GM10266 (cell line): ENCODE measurements at regions not wholly inside any gene's neighbourhood (a gene's known extent, or its start where the extent isn't known, plus 50 kb on each side); places are given as distances from the start of the nearest gene placed in this dataset.

Experiments
- DNase-seq: peaks from one replicate; pipeline ENCODE4 v3.0.0; 2012; ENCODE audit errors: extremely low spot score
- TF ChIP-seq, protein P1 (sequence below): IDR thresholded peaks from 2 replicates; pipeline ENCODE4 v1.5.1; 2012; ENCODE audit warnings: mild to moderate bottlenecking, low read depth; ENCODE audit not compliant: control insufficient read depth, insufficient read depth; ENCODE audit errors: missing control alignments

DNA sequence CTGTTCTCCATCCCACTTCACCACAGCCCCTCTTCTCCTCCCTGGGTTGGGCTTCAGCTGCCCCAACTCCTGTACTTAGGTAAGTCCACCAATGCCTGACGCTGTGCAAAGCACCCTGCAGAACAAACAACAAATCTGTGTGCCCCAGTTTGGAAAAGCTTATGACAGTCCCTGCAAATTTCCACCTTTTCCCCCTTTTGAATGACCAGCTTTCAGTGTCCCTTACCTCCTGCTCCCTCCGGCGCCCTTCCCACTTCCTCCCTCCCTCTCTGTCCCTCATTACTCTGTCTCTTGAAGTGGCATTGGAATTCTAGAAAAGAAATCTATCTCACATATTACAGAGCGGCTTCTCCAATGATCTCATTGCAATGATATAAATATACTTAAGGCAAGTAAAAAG lies 352.9 kb upstream of the B3GAT1 start:
- TF ChIP-seq, protein P1, sequence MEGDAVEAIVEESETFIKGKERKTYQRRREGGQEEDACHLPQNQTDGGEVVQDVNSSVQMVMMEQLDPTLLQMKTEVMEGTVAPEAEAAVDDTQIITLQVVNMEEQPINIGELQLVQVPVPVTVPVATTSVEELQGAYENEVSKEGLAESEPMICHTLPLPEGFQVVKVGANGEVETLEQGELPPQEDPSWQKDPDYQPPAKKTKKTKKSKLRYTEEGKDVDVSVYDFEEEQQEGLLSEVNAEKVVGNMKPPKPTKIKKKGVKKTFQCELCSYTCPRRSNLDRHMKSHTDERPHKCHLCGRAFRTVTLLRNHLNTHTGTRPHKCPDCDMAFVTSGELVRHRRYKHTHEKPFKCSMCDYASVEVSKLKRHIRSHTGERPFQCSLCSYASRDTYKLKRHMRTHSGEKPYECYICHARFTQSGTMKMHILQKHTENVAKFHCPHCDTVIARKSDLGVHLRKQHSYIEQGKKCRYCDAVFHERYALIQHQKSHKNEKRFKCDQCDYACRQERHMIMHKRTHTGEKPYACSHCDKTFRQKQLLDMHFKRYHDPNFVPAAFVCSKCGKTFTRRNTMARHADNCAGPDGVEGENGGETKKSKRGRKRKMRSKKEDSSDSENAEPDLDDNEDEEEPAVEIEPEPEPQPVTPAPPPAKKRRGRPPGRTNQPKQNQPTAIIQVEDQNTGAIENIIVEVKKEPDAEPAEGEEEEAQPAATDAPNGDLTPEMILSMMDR, result no peak
- no peak for DNase-seq

DNA sequence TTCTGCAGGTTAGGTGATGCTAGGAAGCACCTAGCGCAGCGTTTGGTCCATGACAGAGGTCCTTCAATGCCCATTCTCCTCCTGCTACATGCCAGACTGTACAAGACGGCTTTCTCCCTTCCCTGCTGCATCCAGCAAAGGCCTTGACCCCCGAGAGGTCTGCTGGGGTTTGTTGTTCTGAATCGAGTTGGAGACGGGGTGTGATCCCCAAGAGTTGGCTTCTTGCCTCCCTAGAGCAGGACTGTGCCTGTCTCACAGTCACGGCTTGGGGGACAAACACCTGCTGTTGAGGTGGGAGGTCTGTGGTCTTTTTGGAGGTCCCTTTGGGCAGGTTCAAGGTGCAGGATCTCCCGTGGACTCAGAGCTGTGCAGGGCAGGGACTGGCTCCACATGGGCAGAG lies 352.3 kb upstream of the B3GAT1 start:
- TF ChIP-seq, protein P1, result no peak
- no peak for DNase-seq

- TF ChIP-seq, protein P1, result no peak
- DNase-seq, result no peak
Observed at GRCh38 chr11:134763030-134763388, 351.0 kb upstream of the B3GAT1 start.

GRCh38 chr11:134762248-134763029 lies 350.4 kb upstream of the B3GAT1 start:
- DNase-seq, result no peak
- TF ChIP-seq, protein P1, result no peak

DNA sequence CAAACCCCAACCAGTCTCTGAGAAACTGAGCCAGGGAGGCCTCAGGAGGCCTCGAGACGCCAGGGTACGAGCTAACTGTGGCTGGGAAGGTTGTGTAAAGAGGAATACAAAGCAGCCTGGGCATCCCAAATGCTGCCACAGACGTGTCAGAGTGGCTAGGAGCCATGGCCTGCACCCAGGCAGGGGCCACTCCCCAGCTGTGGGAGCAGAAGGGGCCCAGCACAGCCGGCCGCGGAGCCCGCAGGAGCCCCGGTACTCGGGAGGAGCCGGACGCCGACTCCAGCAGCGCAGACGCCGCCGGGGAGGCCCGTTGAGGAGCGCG lies 349.8 kb upstream of the B3GAT1 start:
- no peak for DNase-seq
- TF ChIP-seq, protein P1, result no peak

- DNase-seq, result no peak
- TF ChIP-seq, protein P1, result no peak
Observed at GRCh38 chr11:134761386-134761785, 349.3 kb upstream of the B3GAT1 start.

DNA sequence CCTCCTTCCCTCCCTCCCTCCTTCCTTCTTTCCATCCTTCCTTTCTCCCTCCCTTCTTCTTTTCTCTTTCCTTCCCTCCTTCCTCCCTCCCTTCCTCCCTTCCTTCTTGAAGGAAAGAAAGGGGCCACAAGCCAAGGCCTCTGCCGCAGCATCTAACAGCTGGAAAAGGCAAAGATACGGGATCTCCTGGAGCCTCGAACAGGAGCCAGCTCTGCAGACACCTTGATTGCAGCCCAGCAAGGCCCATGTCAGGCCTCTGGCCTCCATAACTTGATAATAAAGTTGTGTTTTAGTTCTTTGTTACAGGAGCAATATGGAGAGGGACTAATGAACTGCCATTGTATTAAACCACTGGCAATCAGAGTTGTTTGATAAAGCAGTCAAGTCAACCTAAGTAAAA lies 348.9 kb upstream of the B3GAT1 start:
- TF ChIP-seq, protein P1, result no peak
- no peak for DNase-seq
